Tibial nerve (tissue), 4 donors: ENCODE measurements at regions not wholly inside any gene's neighbourhood (a gene's known extent, or its start where the extent isn't known, plus 50 kb on each side); places are given as distances from the start of the nearest gene placed in this dataset.

Source experiments
- DNase-seq, 2 donors: peaks; one replicate each; pipeline ENCODE4 v3.0.0-alpha.2; 2019; ENCODE audit warnings: low spot score in 2 of 2
- H3K27ac ChIP-seq, 4 donors: fragments of 200-600 bp; sonication (generic) in 3 of 4; one replicate each; pipeline ENCODE4 v1.5.1; 2017 to 2019; ENCODE audit warnings: mild to moderate bottlenecking in 1 of 4
- H3K27me3 ChIP-seq, 2 donors: fragments of 200-600 bp; sonication (generic) in 1 of 2; one replicate each; pipeline versions ENCODE4 v1.5.1 to v1.6.0; 2017 to 2019
- H3K36me3 ChIP-seq, 3 donors: fragments of 200-600 bp; sonication (generic); one replicate each; pipeline ENCODE4 v1.5.1; 2018 to 2019
- H3K4me1 ChIP-seq, 4 donors: fragments of 200-600 bp; sonication (generic) in 3 of 4; one replicate each; pipeline ENCODE4 v1.5.1; 2017 to 2019
- H3K4me3 ChIP-seq, 4 donors: fragments of 200-600 bp; sonication (generic) in 3 of 4; one replicate each; pipeline ENCODE4 v1.5.1; 2017 to 2019; ENCODE audit warnings: mild to moderate bottlenecking in 1 of 4, moderate library complexity in 1 of 4
- H3K9me3 ChIP-seq, 4 donors: fragments of 200-600 bp; sonication (generic) in 3 of 4; one replicate each; pipeline ENCODE4 v1.5.1; 2017 to 2019
- EP300 ChIP-seq, 2 donors: sonication (generic); formaldehyde crosslinking; IDR thresholded peaks; one replicate each; pipeline ENCODE4 v1.6.1; 2017; ENCODE audit warnings: antibody characterized with exemption in 2 of 2, mild to moderate bottlenecking in 1 of 2
- POLR2A ChIP-seq, 2 donors: fragments of 450-650 bp; IDR thresholded peaks; one replicate each; pipeline ENCODE4 v1.6.1; 2017; ENCODE audit warnings: antibody characterized with exemption in 2 of 2, mild to moderate bottlenecking in 2 of 2, moderate library complexity in 2 of 2
- WGBS, 2 donors: methylation state at CpG; one replicate each; pipeline ENCODE4 v1.1.5; 2018; 5-methylcytosine and 5-hydroxymethylcytosine counted together
- TF ChIP-seq, protein P1 (sequence below), 5 experiments: fragments of 200-600 bp in 3 of 5; fragments of 450-650 bp in 2 of 5; sonication (generic) in 3 of 5; IDR thresholded peaks; one replicate each; pipeline ENCODE4 v1.5.1; 2016 to 2019; ENCODE audit warnings: antibody characterized with exemption in 5 of 5, mild to moderate bottlenecking in 3 of 5, moderate library complexity in 2 of 5

DNA sequence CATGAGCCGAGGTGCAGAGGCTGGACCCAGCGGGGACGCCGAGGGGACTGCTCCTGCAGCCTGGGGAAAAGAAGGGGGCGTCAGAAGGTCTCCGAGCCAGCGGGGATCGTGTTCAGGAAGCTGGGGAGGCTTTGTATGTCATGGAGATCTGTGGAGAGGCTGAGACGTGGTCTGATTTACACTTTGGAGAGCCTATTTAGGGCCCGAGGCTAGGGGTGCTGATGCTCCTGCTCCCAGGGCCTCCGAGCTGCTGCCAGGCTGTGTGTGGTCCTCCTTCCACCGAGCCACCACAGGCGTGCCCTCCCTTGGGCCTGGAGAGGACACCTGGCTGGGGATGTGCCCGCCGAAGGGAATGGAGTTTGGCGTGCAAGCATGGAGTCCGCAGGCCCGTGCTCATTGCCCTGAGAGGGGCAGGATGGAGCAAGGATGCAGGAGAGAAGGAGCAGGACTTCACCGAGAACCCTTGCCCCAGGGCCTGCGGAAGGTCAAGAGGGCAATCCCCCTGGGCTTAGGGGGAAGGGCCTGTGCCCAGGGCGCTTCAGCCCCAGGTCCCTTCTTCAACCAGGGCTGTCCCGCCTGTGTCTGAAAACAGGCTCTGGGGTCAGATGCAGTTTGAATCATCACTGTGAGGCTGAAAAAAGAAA, 252.5 kb downstream of the VAPA start:
- no peak for TF ChIP-seq EP300 (IDR thresholded peaks at IDR 0.05)
- TF ChIP-seq POLR2A (IDR thresholded peaks at IDR 0.05), result no peak
- TF ChIP-seq, protein P1, sequence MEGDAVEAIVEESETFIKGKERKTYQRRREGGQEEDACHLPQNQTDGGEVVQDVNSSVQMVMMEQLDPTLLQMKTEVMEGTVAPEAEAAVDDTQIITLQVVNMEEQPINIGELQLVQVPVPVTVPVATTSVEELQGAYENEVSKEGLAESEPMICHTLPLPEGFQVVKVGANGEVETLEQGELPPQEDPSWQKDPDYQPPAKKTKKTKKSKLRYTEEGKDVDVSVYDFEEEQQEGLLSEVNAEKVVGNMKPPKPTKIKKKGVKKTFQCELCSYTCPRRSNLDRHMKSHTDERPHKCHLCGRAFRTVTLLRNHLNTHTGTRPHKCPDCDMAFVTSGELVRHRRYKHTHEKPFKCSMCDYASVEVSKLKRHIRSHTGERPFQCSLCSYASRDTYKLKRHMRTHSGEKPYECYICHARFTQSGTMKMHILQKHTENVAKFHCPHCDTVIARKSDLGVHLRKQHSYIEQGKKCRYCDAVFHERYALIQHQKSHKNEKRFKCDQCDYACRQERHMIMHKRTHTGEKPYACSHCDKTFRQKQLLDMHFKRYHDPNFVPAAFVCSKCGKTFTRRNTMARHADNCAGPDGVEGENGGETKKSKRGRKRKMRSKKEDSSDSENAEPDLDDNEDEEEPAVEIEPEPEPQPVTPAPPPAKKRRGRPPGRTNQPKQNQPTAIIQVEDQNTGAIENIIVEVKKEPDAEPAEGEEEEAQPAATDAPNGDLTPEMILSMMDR (IDR thresholded peaks at IDR 0.05), result no peak
- DNase-seq, result no peak
- no peaks in the 10 kb centered on the region for H3K36me3 ChIP-seq
- no peaks in the 10 kb centered on the region for H3K9me3 ChIP-seq
- no peak overlapping the region for H3K4me3 ChIP-seq
- WGBS, 2 donors, result 92 to 93% methylated on average over 22 of the region's 22 CpGs
- H3K4me1 ChIP-seq, result no peaks in the 10 kb centered on the region
- H3K27me3 ChIP-seq, result no peaks in the 10 kb centered on the region
- H3K27ac ChIP-seq, result no peak overlapping the region

DNA sequence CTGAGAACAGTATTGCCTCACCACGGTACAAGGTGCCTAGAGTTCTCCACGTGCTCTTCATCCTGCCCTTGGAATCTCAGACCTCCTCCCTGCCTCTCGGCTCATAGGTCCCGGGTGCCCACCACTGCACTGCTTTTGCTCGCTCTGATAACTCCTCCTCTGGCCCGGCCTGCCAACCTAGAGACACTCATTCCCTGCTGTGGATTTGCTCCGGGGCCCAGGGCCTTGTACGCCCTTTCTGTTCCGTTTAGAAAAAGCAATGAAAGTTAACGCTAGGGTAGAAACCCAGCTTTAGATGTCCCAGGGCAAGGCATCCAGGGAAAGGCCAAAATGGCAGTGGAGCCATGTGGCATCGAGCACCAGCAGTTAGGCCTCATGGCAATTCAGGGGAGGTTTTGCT, 253.9 kb downstream of the VAPA start:
- no peaks in the 10 kb centered on the region for H3K27me3 ChIP-seq
- no peaks in the 10 kb centered on the region for H3K4me1 ChIP-seq
- no peak for TF ChIP-seq EP300 (IDR thresholded peaks at IDR 0.05)
- TF ChIP-seq POLR2A (IDR thresholded peaks at IDR 0.05), result no peak
- TF ChIP-seq, protein P1 (IDR thresholded peaks at IDR 0.05), result no peak
- no peak for DNase-seq
- no peak overlapping the region for H3K27ac ChIP-seq
- no peaks in the 10 kb centered on the region for H3K36me3 ChIP-seq
- H3K4me3 ChIP-seq, result no peak overlapping the region
- WGBS, 2 donors, result 96 to 98% methylated on average over 11 of the region's 11 CpGs
- no peaks in the 10 kb centered on the region for H3K9me3 ChIP-seq

DNA sequence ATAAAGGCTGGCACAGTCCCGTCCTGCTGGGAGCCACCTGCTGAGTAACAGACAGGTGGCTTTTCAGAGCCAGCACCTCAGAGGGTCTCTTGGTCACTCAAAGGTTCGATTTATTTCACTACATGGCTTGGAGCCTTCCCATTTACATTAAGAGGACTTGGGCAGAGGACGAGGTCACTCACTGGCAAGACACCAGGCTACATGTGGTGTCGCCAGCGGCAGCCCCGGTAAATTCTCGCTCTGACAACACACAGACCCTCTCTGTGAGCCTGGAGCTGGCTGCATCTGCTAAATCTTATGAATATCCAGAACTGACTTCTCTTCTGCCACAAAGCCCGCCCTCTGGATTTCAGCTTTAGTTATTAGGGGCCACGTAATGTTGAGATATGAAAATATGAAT, 254.7 kb downstream of the VAPA start:
- H3K27ac ChIP-seq, result no peak overlapping the region
- no peaks in the 10 kb centered on the region for H3K9me3 ChIP-seq
- H3K4me1 ChIP-seq, result no peaks in the 10 kb centered on the region
- no peaks in the 10 kb centered on the region for H3K27me3 ChIP-seq
- DNase-seq, result no peak
- no peak for TF ChIP-seq POLR2A (IDR thresholded peaks at IDR 0.05)
- TF ChIP-seq, protein P1 (IDR thresholded peaks at IDR 0.05), result no peak
- no peak for TF ChIP-seq EP300 (IDR thresholded peaks at IDR 0.05)
- H3K4me3 ChIP-seq, result no peak overlapping the region
- WGBS, 2 donors, result 82 to 90% methylated on average over 9 of the region's 9 CpGs
- no peaks in the 10 kb centered on the region for H3K36me3 ChIP-seq

DNA sequence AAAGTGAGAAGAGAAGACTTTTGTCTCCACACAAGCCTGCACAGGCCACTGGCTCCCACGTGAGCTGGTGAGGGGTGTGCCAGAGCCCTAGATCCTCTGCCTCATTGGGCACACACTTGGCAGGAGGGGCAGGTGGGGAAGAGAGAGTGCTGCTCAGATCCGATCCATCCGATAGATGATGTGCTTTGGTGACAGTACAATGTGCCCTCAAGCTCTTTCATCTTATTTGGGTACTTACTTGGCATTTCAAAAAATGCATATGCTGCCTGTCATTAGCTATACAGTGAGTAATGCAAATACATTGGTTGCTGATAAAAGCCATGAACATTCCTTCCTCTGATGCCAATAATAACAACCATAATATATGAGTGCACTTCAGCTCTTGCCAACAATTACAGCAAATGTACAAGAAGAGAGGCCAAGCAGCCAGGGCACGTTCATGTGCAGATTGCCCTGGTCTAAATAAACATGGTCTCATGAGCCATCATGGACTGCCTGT, 255.3 kb downstream of the VAPA start:
- 64% methylated on average over 4 of the region's 4 CpGs for WGBS, 2 donors
- TF ChIP-seq, protein P1 (IDR thresholded peaks at IDR 0.05), result no peak
- no peak for TF ChIP-seq POLR2A (IDR thresholded peaks at IDR 0.05)
- no peak for TF ChIP-seq EP300 (IDR thresholded peaks at IDR 0.05)
- Histone ChIP-seq H3K9me3 (no peaks in the 10 kb centered on the region), H3K36me3 (no peaks in the 10 kb centered on the region), H3K4me1 (no peaks in the 10 kb centered on the region), H3K27ac (no peak overlapping the region), H3K27me3 (no peaks in the 10 kb centered on the region), H3K4me3 (no peak overlapping the region)
- DNase-seq, result no peak

DNA sequence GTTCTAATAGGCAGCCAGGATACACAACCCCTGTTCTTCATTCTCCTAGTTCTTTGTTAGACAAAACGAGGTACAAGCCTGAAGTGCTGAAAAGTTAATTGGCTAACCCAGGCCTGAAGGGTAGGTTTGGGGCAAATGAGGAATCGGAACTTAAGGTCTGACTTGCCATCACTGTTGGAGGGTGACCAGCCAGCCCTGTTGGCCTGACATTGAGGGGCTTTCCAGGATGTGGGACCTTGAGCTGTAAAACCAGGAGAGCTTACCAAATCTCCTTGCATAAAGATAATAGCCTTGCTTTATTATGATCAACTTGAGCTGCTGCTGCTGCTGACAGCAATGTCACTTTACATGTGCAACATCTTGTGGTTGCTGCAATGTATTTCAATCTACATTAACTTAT, 256.0 kb downstream of the VAPA start:
- no peaks in the 10 kb centered on the region for H3K36me3 ChIP-seq
- H3K27ac ChIP-seq, result no peak overlapping the region
- H3K4me1 ChIP-seq, result no peaks in the 10 kb centered on the region
- no peak for TF ChIP-seq EP300 (IDR thresholded peaks at IDR 0.05)
- no peaks in the 10 kb centered on the region for H3K9me3 ChIP-seq
- DNase-seq, result no peak
- WGBS, 2 donors, result 83 to 90% methylated on average over 2 of the region's 2 CpGs
- H3K4me3 ChIP-seq, result no peak overlapping the region
- no peaks in the 10 kb centered on the region for H3K27me3 ChIP-seq
